GM11168 (cell line): ENCODE measurements at regions not wholly inside any gene's neighbourhood (a gene's known extent, or its start where the extent isn't known, plus 50 kb on each side); places are given as distances from the start of the nearest gene placed in this dataset.
"Not testable (repeated sequence)": the region's sequence is repeated elsewhere in the genome, so short reads cannot be mapped to it uniquely, and the experiment has no call there.

ENCODE experiments used
- in situ Hi-C: fragments of 300-500 bp; cut with MboI; formaldehyde crosslinking; loops from one replicate; pipeline ENCODE4 v1.12.0; 2022; ENCODE audit warnings: low sequenced_read_pairs; ENCODE audit not compliant: unreplicated experiment

- in situ Hi-C loops, result no loop called here
These were observed 176.6 kb upstream of the CREB1 start for GRCh38 chr2:207352978-207353671.

- in situ Hi-C loops, result no loop called here
These were observed 175.9 kb upstream of the CREB1 start for GRCh38 chr2:207353836-207354235.

- in situ Hi-C loops, result no loop called here
These were observed 175.3 kb upstream of the CREB1 start for GRCh38 chr2:207354462-207354861.

GRCh38 chr2:207356567-207356966, 173.2 kb upstream of the CREB1 start:
- in situ Hi-C loops, result no loop called here

GRCh38 chr2:207357216-207357615, 172.5 kb upstream of the CREB1 start:
- in situ Hi-C loops, result no loop called here

GRCh38 chr2:207362716-207363115, 167.0 kb upstream of the CREB1 start:
- in situ Hi-C loops, result no loop called here

GRCh38 chr2:207363761-207364290, 165.9 kb upstream of the CREB1 start:
- in situ Hi-C loops, result no loop called here

GRCh38 chr2:207370646-207371045, 159.1 kb upstream of the CREB1 start:
- in situ Hi-C loops, result no loop called here

GRCh38 chr2:207371877-207372276, 157.9 kb upstream of the CREB1 start:
- in situ Hi-C loops, result no loop called here

- in situ Hi-C loops, result no loop called here
These were observed 157.3 kb upstream of the CREB1 start for GRCh38 chr2:207372483-207372882.

GRCh38 chr2:207375207-207375875, 154.4 kb upstream of the CREB1 start:
- in situ Hi-C loops, result no loop called here

- in situ Hi-C loops, result not testable (repeated sequence)
These were observed 151.1 kb upstream of the CREB1 start for GRCh38 chr2:207378620-207379019.

- in situ Hi-C loops, result no loop called here
These were observed 144.7 kb upstream of the CREB1 start for GRCh38 chr2:207385076-207385475.

GRCh38 chr2:207385903-207386302, 143.9 kb upstream of the CREB1 start:
- in situ Hi-C loops, result no loop called here

- in situ Hi-C loops, result no loop called here
These were observed 142.7 kb upstream of the CREB1 start for GRCh38 chr2:207387001-207387571.

- in situ Hi-C loops, result no loop called here
These were observed 139.3 kb upstream of the CREB1 start for GRCh38 chr2:207390302-207391095.

GRCh38 chr2:207394203-207394781, 135.5 kb upstream of the CREB1 start:
- in situ Hi-C loops, result no loop called here

- in situ Hi-C loops, result no loop called here
These were observed 134.8 kb upstream of the CREB1 start for GRCh38 chr2:207394812-207395534.

GRCh38 chr2:207395535-207396251, 134.1 kb upstream of the CREB1 start:
- in situ Hi-C loops, result no loop called here
